Dedifferentiated amniotic fluid mesenchymal stem cell (primary cell): ENCODE measurements at regions not wholly inside any gene's neighbourhood (a gene's known extent, or its start where the extent isn't known, plus 50 kb on each side); places are given as distances from the start of the nearest gene placed in this dataset.
"Not testable (repeated sequence)": the region's sequence is repeated elsewhere in the genome, so short reads cannot be mapped to it uniquely, and the experiment has no call there.

Source experiments
- DNase-seq: peaks from one replicate; pipeline ENCODE4 v3.0.0-alpha.2; 2016; ENCODE audit errors: extremely low spot score

DNA sequence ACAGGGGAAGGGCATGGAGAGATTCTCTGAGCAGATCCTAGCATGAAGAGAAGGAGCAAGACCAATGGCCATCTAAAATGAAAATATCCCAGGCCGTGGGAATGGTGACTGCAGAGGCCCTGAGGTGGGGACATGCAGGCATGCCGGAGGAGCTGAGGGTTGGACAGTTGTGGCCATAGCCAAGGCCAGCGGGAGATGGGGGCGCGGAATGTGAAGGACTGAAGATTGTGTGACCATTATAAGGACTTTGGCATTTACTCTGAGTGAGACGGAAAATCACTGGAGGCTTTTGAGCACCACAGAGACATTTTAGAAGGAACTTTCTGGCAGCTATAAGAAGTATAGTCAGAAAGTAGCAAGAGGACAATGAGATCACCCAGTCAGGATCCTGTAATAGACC lies 341.1 kb downstream of the SFMBT2 start:
- DNase-seq: no peak

DNA sequence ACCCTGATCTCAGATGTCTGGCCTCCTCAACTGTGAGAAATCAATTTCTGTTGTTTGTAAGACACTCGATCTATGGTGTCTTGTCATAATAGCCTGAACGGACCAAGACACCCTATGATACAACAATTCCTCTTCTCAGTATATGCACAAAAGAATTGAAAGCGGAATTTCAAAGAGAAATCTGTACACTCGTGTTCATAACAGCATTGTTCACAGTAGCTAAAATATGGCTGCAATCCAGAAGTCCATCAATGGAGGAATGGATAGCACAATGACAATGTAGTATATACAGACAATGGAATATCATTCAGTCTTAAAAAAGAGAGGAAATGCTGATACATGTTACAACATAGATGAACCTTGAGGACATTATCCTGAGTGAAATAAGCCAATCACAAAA lies 354.6 kb downstream of the SFMBT2 start:
- DNase-seq: no peak

GRCh38 chr10:7054915-7055314 lies 355.9 kb downstream of the SFMBT2 start:
- no peak for DNase-seq

GRCh38 chr10:7053195-7053594 lies 357.6 kb downstream of the SFMBT2 start:
- DNase-seq: no peak

DNA sequence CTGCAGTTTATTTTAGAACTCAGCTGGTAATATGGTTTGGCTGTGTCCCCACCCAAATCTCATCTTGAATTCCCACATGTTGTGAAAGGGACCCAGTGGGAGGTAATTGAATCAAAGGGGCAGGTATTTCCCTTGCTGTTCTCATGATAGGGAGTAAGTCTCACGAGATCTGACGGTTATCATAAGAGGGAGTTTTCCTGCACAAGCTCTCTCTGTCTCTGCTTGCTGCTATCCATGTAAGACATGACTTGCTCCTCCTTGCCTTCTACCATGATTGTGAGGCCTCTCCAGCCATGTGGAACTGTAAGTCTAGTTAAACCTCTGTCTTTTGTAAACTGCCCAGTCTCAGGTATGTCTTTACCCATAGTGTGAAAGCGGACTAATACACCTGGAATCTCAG lies 360.8 kb downstream of the SFMBT2 start:
- DNase-seq: not testable (repeated sequence)

- no peak for DNase-seq
These were observed 362.8 kb downstream of the SFMBT2 start for GRCh38 chr10:7048061-7048460.

GRCh38 chr10:7046615-7047014 lies 364.2 kb downstream of the SFMBT2 start:
- DNase-seq: no peak

- no peak for DNase-seq
These were observed 364.8 kb downstream of the SFMBT2 start for GRCh38 chr10:7045891-7046599.

DNA sequence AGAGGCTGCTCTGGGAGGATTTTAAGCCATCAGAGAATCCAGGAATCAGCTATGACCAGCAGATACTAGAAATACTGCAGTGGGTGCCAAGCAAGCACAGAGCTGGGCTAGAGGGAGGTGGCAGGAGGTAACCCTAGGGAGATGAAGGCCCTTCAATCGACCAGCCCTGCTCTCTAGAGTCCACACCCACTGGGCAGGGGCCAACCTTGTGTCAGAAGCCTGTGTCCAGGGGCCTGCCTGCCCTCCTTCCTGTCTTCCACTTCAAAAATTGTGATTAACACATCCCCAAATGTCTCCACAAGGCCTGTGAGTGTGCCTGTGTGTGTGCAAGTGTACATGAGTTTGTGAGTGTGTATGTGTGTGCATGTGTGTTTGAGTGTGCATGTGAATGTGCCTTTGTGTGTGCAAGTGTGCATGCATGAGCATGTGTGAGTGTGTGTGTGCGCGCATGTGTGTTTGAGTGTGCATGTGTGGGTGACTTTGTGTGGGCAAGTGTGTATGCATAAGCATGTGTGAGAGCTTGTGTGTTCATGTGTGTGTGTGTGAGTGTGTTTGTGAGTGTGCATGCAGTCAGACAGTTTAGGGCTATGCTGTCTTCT lies 367.7 kb downstream of the SFMBT2 start:
- no peak for DNase-seq

DNA sequence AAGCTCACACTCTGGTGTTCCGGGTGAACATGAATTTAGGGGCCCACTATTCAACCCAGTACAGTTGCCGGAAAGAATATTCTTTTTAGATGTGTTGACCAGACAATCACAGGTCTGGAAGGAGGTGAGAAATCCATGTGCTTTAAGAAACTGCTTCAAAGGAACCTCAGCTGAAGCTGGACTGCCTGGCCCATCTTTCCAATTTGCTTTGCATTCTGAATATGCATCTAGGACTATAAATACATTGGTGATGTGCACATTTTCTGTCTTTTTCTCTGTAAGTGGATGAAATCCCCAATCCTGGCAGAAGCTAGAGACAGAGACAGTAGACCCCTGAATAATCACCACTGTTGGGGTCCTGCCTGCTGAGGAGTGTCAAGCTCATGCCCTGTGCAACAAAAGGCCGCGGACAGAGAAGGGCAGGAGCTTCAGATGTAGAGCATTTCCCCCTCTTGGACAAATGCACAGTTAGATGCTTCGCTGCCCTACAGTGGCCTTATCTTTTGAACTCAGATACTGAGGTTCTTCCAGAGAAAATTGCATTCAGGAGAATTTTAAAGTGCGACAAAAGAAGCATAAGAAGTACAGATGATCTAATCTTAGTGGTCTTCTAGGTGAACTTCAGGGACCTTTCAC lies 368.3 kb downstream of the SFMBT2 start:
- DNase-seq: no peak

DNA sequence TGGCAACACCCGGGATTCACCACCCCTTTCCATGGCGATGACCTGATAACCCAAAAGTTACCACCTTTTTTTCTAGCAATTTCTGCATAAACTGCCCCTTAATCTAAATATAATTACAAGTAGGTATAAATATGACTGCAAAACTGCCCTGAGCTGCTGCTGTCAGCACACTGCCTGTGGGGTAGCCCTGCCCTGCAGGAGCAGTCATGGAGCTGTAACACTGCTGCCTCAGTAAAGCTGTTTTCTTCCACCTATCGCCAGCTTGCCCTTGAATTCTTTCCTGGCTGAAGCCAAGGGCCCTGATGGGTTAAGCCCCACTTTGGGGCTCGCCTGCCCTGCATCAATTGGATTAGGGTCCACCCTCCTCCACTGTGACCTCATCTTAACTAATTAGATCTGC lies 368.8 kb downstream of the SFMBT2 start:
- no peak for DNase-seq

DNA sequence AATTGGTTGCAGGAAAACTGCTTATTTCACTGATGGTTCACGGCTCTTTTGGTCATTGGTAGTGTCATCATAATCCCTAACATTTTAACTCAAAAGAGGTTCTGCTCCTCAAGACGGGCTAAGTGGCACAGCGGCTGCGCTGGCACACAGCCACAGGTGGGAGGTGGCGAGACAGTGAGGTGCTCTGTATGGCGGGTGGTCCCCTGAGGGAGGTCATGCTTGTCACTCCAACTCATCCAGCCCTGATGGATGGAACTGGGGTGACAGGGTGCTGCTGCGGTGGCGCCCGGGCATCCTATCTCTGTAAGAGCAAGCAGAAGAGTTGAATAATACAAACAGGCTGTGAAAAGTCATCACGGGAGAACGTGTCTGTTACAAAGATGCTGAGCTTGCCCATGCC lies 370.2 kb downstream of the SFMBT2 start:
- no peak for DNase-seq

DNA sequence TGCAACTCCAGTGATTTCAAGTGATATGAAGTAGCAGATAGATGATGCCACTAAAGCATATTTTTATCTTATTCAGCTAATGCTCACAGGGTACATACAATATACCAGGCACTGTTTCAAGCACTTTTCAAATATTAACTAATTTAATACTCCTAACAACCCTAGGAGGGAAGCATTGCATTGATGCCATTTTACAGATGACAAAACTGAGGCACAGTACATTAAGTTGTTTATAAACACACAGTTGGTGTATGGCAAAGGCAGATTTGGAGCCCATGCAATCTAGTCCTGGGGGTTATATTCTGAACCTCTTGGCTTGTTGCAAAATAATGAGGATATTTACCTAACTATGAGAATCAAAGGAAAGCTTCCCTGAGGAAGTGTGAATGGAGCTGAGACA lies 371.0 kb downstream of the SFMBT2 start:
- no peak for DNase-seq

GRCh38 chr10:7038416-7038815 lies 372.4 kb downstream of the SFMBT2 start:
- no peak for DNase-seq

- DNase-seq: not testable (repeated sequence)
These were observed 373.4 kb downstream of the SFMBT2 start for GRCh38 chr10:7037434-7037833.

GRCh38 chr10:7036951-7037350 lies 373.9 kb downstream of the SFMBT2 start:
- DNase-seq: no peak

DNA sequence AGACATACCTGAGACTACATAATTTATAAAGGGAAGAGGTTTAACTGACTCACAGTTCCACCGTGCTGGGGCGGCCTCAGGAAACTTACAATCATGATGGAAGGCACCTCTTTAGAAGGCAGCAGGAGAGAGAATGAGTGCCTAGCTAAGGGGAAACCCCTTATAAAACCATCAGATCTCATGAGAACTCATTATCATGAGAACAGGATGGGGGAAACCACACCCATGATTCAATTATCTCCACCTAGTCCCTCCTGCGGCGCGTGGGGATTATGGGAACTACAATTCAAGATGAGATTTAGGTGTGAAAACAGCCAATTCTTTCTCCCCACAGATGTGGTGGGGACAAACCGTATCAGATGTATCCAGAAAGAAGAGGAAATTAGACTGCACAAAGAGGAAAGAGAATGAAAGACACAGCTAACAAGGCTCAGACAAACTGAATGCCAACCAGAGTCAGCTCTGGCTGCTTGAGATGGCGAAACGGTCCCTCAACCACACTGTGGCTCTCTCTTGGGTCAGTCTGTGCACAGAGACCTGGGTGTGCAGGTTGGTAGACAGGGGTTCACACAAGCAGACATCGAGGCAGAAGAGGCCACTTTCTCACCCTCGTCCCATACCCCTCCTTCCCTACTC lies 375.6 kb downstream of the SFMBT2 start:
- DNase-seq: no peak

GRCh38 chr10:7033031-7033430 lies 377.8 kb downstream of the SFMBT2 start:
- no peak for DNase-seq

DNA sequence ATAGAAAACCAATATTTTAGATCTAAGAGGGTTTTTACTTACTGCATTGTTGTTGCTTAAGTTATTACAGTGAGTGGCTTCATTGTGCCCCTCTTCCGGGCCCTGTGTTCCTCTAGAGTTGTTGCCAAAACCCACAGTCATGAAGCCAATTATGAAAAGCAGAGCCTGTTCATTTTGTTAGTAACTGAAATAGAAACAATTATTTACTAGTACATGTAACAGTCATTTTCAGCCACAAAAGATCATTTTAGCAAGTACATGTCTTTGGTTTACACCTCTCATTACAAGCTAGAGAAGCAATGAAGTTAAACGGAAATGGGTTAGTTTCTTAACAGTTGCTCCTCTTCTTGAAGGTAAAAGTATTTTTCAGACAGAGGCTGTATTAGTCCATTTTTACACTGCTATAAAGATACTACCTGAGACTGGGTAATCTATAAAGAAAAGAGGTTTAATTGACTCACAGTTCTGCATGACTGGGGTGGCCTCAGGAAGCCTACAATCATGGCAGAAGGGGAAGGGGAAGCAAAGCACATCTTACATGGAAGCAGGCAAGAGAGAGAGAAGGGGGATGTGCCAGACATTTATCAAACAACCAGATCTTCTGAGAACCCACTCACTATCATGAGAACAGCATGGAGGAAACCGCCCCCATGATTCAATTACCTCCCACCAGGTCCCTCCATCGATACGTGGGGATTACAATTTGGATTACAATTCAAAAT lies 380.5 kb downstream of the SFMBT2 start:
- no peak for DNase-seq

GRCh38 chr10:7029672-7030071 lies 381.2 kb downstream of the SFMBT2 start:
- no peak for DNase-seq

DNA sequence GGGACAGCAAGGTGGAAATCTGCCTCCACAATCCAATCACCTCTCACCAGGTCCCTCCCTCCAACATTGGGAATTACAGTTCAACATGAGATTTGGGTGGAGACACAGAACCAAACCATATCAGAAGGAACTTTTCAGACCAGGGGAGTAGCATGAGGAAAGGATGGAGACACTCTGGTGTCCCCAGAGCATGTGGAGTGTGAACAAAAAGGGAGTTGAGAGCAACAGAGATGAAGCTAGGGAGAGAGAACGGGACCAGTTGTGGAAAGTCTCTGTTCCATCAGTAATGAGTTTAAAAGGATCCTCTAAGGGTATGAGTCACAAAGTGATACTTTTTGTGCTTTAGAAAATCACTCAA lies 382.0 kb downstream of the SFMBT2 start:
- DNase-seq: no peak
